ENCODE measurements at regions not wholly inside any gene's neighbourhood (a gene's known extent, or its start where the extent isn't known, plus 50 kb on each side); places are given as distances from the start of the nearest gene placed in this dataset.

DNA sequence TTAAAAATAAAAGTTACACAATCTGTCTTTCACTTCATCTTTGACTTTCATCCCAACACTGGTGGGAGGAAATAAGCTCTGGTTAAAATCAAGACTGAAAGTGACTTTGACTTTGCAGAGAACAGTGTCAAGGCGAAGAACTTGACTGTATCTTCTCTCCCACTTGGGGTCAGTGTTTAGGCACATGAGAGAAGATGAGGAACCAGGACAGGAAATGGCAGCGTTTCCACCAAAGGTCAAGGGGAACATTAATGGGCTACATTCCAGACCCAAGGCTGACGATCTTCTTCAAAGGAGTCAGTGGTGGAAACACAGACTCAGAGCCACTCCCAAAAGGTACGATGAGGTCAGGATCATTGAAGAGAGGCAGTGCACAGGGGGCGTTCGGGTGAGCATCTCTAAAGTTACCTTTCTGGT lies 409.5 kb downstream of the ARHGEF28 start (continued):
- TF ChIP-seq ZNF416 (tag by site-specific recombination; IDR thresholded peaks at IDR 0.05) = no peak
- TF ChIP-seq ZNF335 (tag by site-specific recombination; conservative IDR thresholded peaks at IDR 0.05) = no peak
- TF ChIP-seq ZNF555 (tag by site-specific recombination; conservative IDR thresholded peaks at IDR 0.05) = no peak
- no peak for TF ChIP-seq IKZF3 (tag by site-specific recombination; IDR thresholded peaks at IDR 0.05)
- no peak for TF ChIP-seq ZNF621 (tag by site-specific recombination; IDR thresholded peaks at IDR 0.05)
- peak; percentile 58 for TF ChIP-seq ZNF654 (tag by site-specific recombination; IDR thresholded peaks at IDR 0.05; ENCODE audit: low read depth)
- no peak for TF ChIP-seq ZNF792 (tag by site-specific recombination; IDR thresholded peaks at IDR 0.05)
- no peak for TF ChIP-seq MEIS1 (CRISPR knock-in tag; IDR thresholded peaks at IDR 0.05; ENCODE audit: borderline replicate concordance)
- 0 out of 2 replicates have a peak, but pooled peaks have one; percentile 15 for TF ChIP-seq ZXDB (tag by site-specific recombination; IDR thresholded peaks at IDR 0.05)
- TF ChIP-seq ZNF214 (tag by site-specific recombination; IDR thresholded peaks at IDR 0.05; ENCODE audit: borderline replicate concordance) = no peak

DNA sequence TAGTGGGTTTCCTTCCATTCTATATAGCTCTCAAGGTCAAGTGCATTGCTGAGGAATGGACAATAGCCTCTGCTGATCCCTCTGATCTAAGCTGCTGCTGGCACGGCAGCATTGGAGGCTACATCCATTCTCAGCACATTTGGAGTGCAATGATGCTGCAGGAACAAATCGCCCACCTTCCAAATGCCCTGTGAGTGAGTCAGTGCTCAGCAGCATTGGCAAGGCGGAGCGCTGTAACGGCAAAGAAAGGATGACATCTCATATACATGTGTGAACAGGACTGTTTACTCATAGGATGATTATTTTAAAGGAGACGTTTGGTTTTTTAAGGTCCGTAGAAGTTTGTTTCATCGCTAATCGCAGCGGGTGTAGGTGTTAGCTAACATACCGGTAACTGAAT lies 408.7 kb downstream of the ARHGEF28 start:
- H3K9me3 ChIP-seq (ENCODE audit: control insufficient read depth, insufficient read depth, low read depth, low read length) = no peaks in the 10 kb centered on the region
- CTCF ChIA-PET = interaction anchor here (0.6 to 2.2 kb wide), 22 partner anchors 8 to 616 kb away, joined by 3 to 14 read pairs (median 4); partner anchors contain the start of gene ENC1
- TF ChIP-seq ZFHX2 (tag by site-specific recombination; conservative IDR thresholded peaks at IDR 0.05) = peak; percentile 49; the same call in 1 of the 2 replicates
- TF ChIP-seq EGR2 (tag by site-specific recombination; IDR thresholded peaks at IDR 0.05; ENCODE audit: low read depth) = 0 out of 2 replicates have a peak, but pooled peaks have one; percentile 7
- TF ChIP-seq ZNF843 (tag by site-specific recombination; IDR thresholded peaks at IDR 0.05) = no peak
- H3K4me3 ChIP-seq (ENCODE audit: low read depth, low read length) = no peak overlapping the region
- peaks cover 5% of the 10 kb centered on the region; the same call in 1 of the 2 replicates for H3K4me1 ChIP-seq (ENCODE audit: control insufficient read depth, insufficient read depth, low read length)
- POLR2A ChIA-PET = interaction anchor here (1.9 kb wide), 1 partner anchor 606 kb away, joined by 7 read pairs; the partner anchor contains the start of gene ENC1
- H3K27ac ChIP-seq (ENCODE audit: extremely low read depth, low read depth, low read length) = no peak overlapping the region; the same call in 1 of the 2 replicates
- H3K36me3 ChIP-seq (ENCODE audit: control insufficient read depth in 2 of 2, insufficient read depth in 1 of 2, low read length in 2 of 2) = no peaks in the 10 kb centered on the region

DNA sequence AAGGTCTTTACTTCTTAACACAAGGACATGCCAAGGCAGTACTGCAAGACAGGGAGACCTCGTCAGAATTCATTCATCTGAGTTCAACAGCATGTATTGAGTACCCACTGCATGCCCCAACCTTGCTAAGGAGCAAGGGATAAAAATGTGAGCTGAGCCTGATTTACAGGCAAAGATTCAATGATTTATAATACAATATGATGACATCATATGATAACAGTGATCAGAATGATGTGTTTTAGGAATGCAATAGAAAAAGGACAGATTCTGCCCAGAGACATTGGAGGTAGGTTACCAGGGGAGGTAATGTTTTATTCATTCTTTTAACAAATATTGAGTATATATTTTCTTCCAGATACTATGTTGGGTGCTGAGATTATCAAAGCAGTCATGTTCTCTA lies 406.6 kb downstream of the ARHGEF28 start:
- H3K27ac ChIP-seq (ENCODE audit: extremely low read depth, low read depth, low read length) = no peak overlapping the region
- no peak overlapping the region for H3K4me3 ChIP-seq (ENCODE audit: low read depth, low read length)
- POLR2A ChIA-PET = interaction anchor here (0.6 kb wide), 1 partner anchor 1266 kb away, joined by 3 read pairs; no protein-coding TSS in a partner anchor
- no peaks in the 10 kb centered on the region for H3K9me3 ChIP-seq (ENCODE audit: control insufficient read depth, insufficient read depth, low read depth, low read length)
- H3K4me1 ChIP-seq (ENCODE audit: control insufficient read depth, insufficient read depth, low read length) = peaks cover 7% of the 10 kb centered on the region
- TF ChIP-seq, protein P1, sequence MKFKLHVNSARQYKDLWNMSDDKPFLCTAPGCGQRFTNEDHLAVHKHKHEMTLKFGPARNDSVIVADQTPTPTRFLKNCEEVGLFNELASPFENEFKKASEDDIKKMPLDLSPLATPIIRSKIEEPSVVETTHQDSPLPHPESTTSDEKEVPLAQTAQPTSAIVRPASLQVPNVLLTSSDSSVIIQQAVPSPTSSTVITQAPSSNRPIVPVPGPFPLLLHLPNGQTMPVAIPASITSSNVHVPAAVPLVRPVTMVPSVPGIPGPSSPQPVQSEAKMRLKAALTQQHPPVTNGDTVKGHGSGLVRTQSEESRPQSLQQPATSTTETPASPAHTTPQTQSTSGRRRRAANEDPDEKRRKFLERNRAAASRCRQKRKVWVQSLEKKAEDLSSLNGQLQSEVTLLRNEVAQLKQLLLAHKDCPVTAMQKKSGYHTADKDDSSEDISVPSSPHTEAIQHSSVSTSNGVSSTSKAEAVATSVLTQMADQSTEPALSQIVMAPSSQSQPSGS (tag by site-specific recombination; IDR thresholded peaks at IDR 0.05; ENCODE audit: low read depth) = peak; percentile 85
- TF ChIP-seq ZNF19 (tag by site-specific recombination; IDR thresholded peaks at IDR 0.05; ENCODE audit: low read depth) = no peak
- no peaks in the 10 kb centered on the region for H3K36me3 ChIP-seq (ENCODE audit: control insufficient read depth in 2 of 2, insufficient read depth in 1 of 2, low read length in 2 of 2)
- CTCF ChIA-PET = interaction anchor here (0.7 to 2.2 kb wide), 6 partner anchors 14 to 611 kb away, joined by 3 to 7 read pairs (median 6); no protein-coding TSS in a partner anchor

DNA sequence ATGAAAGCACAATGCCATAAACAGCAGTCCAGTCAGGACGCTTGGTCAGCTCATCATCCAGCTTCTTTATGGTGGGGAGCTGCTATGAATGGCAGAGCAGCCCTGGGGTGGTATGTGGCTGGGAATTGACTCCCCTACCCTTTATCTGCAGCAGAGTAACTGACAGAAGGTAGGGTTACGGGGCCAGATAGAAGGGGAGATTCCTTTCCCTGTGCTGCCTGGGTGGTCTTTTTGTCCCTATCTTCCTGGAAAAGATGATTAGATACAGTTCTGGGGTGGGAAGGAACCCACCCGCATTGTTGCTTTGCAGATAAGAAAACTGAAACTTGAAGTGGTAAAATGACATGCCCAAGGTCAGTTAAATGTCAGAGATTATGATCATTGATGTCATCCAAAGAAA lies 405.5 kb downstream of the ARHGEF28 start:
- no peaks in the 10 kb centered on the region for H3K9me3 ChIP-seq (ENCODE audit: control insufficient read depth, insufficient read depth, low read depth, low read length)
- peaks cover 7% of the 10 kb centered on the region for H3K4me1 ChIP-seq (ENCODE audit: control insufficient read depth, insufficient read depth, low read length)
- CTCF ChIA-PET = interaction anchor here (0.6 to 1.7 kb wide), 3 partner anchors 15 to 684 kb away, joined by 3 to 6 read pairs (median 5); no protein-coding TSS in a partner anchor
- H3K4me3 ChIP-seq (ENCODE audit: low read depth, low read length) = no peak overlapping the region
- H3K36me3 ChIP-seq (ENCODE audit: control insufficient read depth in 2 of 2, insufficient read depth in 1 of 2, low read length in 2 of 2) = no peaks in the 10 kb centered on the region
- no peak for TF ChIP-seq ZNF510 (tag by site-specific recombination; IDR thresholded peaks at IDR 0.05; ENCODE audit: insufficient replicate concordance)
- TF ChIP-seq ZNF555 (tag by site-specific recombination; conservative IDR thresholded peaks at IDR 0.05) = no peak
- TF ChIP-seq ZNF335 (tag by site-specific recombination; conservative IDR thresholded peaks at IDR 0.05) = no peak
- TF ChIP-seq, protein P2, sequence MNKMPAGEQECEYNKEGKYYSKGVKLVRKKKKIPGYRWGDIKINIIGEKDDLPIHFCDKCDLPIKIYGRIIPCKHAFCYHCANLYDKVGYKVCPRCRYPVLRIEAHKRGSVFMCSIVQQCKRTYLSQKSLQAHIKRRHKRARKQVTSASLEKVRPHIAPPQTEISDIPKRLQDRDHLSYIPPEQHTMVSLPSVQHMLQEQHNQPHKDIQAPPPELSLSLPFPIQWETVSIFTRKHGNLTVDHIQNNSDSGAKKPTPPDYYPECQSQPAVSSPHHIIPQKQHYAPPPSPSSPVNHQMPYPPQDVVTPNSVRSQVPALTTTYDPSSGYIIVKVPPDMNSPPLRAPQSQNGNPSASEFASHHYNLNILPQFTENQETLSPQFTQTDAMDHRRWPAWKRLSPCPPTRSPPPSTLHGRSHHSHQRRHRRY (tag by site-specific recombination; IDR thresholded peaks at IDR 0.05) = no peak
- POLR2A ChIA-PET = interaction anchor here (0.7 kb wide), 2 partner anchors 609 to 610 kb away, joined by 3 read pairs; partner anchors contain the start of gene ENC1
- no peak overlapping the region for H3K27ac ChIP-seq (ENCODE audit: extremely low read depth, low read depth, low read length)

Data from HEK293 (cell line).